HG03354 (cell line): ENCODE measurements at regions not wholly inside any gene's neighbourhood (a gene's known extent, or its start where the extent isn't known, plus 50 kb on each side); places are given as distances from the start of the nearest gene placed in this dataset.

Experiments used
- ATAC-seq: cut with Tn5 transposase; IDR thresholded peaks from one replicate; pipeline ENCODE4 v1.9.1; 2021; ENCODE audit warnings: mild to moderate bottlenecking; ENCODE audit not compliant: unreplicated experiment, poor library complexity, severe bottlenecking

- ATAC-seq, result no peak
Measured at GRCh38 chr6:165988757-165989456, 178.7 kb downstream of the TBXT start.

DNA sequence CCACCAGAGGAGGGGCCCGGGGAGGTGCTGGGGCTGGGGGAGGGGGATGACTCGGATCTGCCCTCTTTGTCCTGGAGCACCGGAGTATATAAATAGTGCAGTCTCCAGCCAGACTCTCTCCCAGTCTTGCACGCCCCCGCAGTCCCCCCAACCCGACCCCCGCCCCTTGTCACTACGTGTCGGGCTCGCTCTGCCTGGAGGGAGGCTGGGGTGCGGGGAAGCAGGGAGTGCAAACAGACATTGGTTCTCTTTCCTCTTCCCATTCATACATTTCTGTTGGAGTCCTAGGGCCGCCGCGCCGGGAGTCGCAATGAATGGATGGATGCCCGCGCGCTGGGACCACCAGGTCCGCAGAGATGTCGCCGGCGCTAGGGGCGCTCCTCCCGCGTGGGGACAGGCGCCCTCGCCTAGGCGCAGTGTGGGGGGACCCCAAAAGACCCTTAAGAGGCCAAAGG lies 179.3 kb downstream of the TBXT start:
- no peak for ATAC-seq

DNA sequence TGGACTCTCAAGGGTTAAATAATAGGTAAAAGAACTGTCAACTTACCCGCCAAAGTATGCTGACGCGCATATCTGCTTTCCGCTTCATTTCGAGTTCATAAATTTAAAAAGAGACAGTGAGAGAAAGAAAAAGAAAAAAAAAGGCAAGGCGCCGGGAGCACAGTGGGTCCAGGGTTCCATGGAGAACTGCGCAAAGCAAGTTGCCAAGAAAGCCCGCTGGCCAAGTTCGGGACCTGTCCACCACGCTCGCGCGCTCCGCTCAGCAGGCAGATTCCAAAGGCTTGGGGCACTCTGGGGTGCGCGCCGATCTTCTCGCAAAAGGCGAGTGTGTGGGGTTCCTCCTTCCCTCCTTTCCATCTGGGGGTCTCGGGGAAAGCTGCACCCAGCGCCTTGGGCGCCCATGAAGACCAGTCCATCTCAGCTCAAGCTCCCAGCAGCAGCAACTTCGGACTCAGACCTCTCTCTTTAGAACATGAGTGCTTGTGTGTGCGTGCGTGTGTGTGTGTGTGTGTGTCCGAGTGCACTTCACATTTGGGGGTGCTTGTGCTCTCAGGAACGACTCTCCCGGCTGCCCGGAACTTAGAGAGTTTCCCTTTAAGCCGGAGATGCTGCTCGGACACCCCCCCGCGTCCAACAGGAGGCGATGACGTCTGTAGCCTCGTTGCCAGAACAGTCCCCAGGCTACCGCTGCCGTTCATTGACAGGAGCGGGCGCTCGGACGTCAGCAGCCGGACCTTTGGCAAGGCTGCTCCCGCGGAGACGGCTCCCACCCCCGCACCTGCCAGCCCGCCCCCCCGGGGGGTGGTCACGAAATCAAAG lies 180.0 kb downstream of the TBXT start:
- ATAC-seq, result no peak

- no peak for ATAC-seq
Measured at GRCh38 chr6:165986914-165987482, 180.7 kb downstream of the TBXT start.

DNA sequence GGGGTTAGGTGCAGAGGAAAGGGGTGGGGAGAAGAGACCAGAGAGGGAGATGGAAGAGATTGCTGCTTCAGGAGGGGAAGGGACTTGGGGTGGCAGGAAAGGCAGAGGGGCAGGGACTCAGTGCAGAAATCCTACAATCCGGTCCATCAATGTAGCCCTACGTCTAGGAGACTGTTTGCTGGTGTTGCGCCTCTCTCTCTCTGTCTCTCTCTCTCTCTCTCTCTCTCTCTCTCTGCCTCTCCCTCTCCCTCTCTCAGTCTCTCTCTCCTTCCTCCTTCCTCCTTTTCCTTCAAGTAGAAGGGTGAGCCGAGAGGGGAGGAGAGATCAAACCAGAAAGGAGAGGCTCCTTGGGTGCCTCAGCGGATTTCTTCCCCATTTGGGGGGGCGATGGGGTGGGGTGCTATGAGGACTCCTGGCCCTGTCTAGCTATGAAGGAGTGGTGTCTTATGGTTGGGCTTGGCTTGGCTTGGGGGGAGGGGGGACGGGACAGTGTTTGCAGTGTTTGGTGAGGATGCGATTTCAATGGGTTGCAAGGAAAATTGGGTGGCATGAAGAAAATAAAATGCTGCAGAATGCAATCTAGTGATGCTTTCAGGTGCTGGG lies 181.2 kb downstream of the TBXT start:
- ATAC-seq, result no peak

DNA sequence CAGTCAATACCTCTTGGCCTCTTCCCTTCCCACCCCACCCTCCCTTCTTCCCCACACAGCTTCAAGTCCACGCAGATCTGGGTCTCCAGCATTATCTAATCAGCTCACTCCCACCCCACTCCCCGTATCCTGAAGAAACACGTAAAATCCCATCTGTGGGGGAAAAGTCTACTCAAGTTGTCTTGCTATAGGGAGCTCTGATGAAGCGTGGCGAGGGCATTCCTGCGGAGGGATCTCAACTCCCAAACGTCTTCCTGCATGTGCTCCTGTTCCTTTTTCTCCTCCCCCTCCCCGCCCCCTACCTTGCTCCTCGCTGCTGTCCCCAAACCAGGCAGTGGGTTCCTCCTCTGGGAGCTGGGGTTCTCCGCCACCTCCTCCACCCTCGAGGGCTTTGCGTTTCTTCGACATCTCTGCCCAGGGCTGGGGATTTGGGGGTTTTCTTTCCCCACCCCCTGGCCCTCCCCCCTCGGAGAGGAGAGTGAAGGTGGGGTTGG lies 181.8 kb downstream of the TBXT start:
- no peak for ATAC-seq

GRCh38 chr6:165985281-165985805 lies 182.3 kb downstream of the TBXT start:
- no peak for ATAC-seq

DNA sequence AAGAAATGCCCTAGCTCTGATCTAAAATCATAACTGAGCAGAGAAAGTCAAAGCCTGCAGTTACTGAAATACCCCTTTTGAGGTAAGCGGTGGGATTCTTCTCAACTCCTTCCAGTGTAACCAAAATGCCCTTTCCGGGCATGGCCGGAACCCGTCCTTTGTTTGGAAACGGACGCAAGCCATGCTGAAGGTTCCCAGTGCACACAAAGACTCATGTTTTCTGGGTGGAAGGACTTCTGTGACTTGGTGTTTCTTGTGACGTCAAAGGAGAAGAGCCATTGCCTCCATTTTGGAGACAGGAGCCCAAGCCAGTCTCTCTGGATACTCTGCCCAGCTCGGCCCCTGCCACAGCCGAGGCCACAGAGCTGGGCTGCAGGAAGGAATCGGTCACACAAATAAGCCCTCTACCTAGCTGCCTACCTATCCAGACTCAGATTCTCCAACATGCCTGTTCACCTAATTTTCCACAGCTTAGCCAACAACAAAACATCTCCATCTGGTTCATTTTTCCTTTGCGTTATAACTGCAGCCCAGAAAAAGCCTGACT lies 182.8 kb downstream of the TBXT start:
- ATAC-seq, result no peak

DNA sequence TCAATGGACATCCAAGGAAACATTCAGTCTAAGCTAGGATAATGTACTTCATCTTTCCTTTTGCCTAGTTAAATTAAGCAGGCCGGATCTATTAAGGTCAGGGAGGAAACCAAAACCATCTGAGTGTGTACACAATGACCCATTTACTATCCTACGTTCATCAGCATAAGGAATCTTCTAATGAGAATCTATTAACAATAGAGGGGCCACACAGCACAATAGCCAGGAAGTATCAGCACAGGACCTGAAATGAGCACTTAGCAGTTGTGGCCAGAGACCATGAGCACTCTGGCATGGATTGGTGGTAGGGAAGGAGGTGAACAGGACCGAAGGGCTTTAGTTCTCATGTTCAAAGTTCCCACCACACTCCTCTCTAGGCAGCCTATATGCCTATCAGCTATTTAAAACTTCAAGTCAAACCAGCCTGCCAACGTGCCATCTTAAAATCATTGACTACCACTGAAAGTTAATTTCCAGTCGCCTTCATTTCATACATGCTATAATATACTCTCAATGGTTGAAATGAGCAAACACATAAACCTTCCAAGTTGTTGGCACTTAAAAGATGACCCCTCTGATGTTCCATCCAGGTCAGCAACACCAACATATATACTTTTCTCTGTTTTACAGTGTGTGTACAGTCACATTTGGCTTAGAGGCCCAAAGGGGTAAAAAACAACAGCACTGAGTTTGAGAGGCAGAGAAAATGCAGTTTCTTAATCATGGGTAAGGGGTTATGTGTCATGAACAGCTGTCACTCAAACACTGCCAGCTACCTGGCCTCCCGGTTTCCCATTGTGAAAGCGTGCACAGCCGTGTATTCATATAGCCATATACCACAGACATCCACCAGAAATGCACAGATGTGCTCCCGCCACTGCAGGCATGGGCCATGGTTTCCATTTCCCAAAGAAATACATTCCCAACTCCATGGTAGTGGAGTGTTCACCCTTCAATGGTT lies 184.3 kb downstream of the TBXT start:
- no peak for ATAC-seq

DNA sequence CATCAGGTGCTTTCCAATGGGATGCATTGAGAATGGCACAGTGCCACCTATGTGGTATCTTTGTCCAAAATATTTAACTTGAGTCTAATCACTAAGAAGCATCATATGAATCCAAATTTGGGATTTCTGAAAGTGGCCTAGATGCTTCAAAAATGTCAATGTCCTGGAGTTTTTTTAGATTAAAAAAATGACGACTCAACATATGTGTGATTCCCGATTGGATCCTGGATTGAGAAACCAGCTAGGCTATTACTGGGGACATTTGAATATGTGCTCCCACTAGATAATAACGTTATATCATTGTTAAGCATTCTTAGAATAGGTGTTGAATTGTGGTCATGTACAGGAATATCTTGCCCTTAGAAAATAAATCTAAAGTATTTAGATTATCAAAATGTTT lies 189.2 kb downstream of the TBXT start:
- ATAC-seq, result no peak

GRCh38 chr6:165976684-165977083 lies 191.0 kb downstream of the TBXT start:
- no peak for ATAC-seq

- no peak for ATAC-seq
Measured at GRCh38 chr6:165974817-165975216, 192.8 kb downstream of the TBXT start.

DNA sequence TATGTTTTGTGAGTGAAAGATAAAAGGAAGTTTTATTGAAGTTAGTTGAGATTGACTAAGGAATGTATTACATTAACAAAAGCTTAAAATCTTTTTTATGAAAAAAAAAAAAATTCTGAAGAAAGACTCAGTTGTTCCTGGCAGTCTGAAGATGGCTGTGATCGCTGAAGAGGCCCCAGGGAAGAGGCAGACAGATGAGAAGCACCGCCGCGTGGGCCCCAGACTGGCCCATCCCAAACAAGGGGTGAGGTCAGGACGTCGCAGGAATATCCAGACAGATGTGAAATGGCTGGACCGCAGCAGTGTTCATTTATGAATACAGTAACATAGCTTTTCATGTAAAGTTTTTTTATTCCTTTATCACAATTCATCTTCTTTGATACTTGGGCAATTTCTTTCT lies 194.2 kb downstream of the TBXT start:
- no peak for ATAC-seq

DNA sequence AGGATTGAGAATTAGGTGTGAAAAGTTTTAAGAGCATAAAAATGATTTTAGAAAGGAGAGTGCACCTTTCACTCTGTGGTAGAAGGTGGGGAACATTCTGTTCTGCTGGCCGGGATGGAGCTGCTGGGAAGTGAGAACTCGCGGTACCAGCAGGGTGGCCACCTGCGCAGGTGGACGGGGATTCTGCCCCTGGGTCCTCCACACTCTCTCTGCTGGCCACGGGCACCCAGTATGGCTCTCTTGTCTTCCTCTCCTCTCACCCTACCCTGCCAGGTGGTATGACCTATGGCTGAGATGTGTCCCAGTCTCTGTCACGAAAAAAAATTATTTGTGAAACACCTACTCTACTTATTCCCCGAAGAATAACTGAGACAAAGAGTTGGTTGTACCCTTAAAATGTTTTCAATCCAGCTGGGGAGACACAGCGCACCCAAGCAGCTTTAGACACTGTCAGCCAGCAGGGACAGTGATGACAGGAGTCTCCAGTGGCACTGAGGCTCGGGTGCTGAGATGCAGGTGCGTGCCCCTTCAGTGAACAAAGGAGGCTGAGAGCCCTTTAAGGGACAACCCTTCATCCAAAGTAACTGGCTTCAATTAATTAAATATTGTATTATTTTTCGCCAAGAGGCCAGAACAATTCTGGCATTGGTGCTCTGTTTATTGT lies 195.4 kb downstream of the TBXT start:
- ATAC-seq, result no peak

DNA sequence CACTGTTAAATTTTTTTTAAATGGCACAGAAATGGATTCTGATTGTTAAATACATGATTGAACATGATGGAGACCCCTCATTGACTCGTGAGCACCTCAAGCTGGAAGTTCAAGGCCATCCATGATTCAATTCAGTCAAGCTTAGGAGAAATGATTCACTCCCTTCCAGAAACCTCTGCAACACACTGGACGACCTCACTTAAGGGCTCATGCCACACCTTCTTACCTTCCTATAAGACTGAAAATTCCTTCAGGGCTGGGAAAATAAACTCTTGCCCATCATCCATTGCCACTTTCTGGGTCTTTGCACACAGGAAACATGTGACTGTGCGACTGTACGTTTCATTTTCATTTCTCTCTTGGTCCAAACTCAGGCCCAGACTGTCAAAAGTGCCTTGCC lies 196.4 kb downstream of the TBXT start:
- ATAC-seq, result no peak

DNA sequence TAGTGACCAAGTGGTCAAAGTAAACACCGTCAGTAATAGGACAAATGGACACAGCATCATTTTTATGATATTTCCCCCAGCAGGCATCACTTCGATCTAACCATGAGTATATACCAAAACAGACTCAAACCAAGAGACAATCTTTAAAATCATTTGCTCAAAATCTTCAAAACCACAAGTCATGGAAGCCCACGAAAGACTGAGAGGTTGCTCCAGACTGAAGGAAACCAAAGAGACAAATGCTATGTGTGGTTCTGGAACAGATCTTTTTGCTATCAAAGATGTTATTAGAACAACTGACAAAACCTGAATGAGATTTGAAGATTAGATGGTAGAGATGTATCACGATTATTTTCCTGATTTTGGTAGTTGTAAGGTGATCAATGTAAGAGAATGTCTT lies 197.7 kb downstream of the TBXT start:
- no peak for ATAC-seq

GRCh38 chr6:165969184-165969583 lies 198.5 kb downstream of the TBXT start:
- ATAC-seq, result no peak

GRCh38 chr6:165968408-165968807 lies 199.2 kb downstream of the TBXT start:
- no peak for ATAC-seq
